Colonic mucosa (tissue), 4 donors: ENCODE measurements at regions not wholly inside any gene's neighbourhood (a gene's known extent, or its start where the extent isn't known, plus 50 kb on each side); places are given as distances from the start of the nearest gene placed in this dataset.
"Not testable (repeated sequence)": the region's sequence is repeated elsewhere in the genome, so short reads cannot be mapped to it uniquely, and the experiment has no call there.

Source experiments
- DNase-seq: peaks from one replicate; pipeline ENCODE4 v3.0.0-alpha.2; 2020
- H3K27ac ChIP-seq: fragments of 200-600 bp; one replicate; pipeline ENCODE4 v1.8.0; 2021
- H3K27me3 ChIP-seq: fragments of 200-600 bp; one replicate; pipeline ENCODE4 v1.8.0; 2021
- H3K36me3 ChIP-seq: fragments of 200-600 bp; one replicate; pipeline ENCODE4 v1.8.0; 2021
- H3K4me1 ChIP-seq: fragments of 200-600 bp; one replicate; pipeline ENCODE4 v1.8.0; 2021; ENCODE audit warnings: mild to moderate bottlenecking
- H3K4me3 ChIP-seq: fragments of 200-600 bp; one replicate; pipeline ENCODE4 v1.8.0; 2021
- H3K9ac ChIP-seq, 2 donors: one replicate each; pipeline ENCODE4 v1.7.0; 2013; ENCODE audit warnings: control low read depth in 2 of 2, low read depth in 2 of 2, low read length in 2 of 2
- H3K9me3 ChIP-seq: fragments of 200-600 bp; one replicate; pipeline ENCODE4 v1.8.0; 2021
- CTCF ChIP-seq: fragments of 200-600 bp; IDR thresholded peaks from one replicate; pipeline ENCODE4 v1.8.0; 2022; ENCODE audit warnings: antibody characterized with exemption, mild to moderate bottlenecking
- intact Hi-C: fragments of 100-400 bp; cut with DNase I; formaldehyde crosslinking; loops from one replicate; pipeline ENCODE4 v1.14.1; 2022
- donor health status: healthy.
- donor health status: DM: no; HTN: no; CAD: no.
- donor health status: DM: no; HTN: no; CAD: no.

GRCh38 chr13:19074519-19074918, 107.1 kb downstream of the TUBA3C start:
- TF ChIP-seq CTCF = no peak
- Histone ChIP-seq H3K4me3 (no peak overlapping the region), H3K36me3 (no peaks in the 10 kb centered on the region), H3K27ac (no peak overlapping the region), H3K4me1 (no peaks in the 10 kb centered on the region), H3K9me3 (no peaks in the 10 kb centered on the region), H3K27me3 (no peaks in the 10 kb centered on the region), H3K9ac (no peak overlapping the region)
- DNase-seq = no peak
- intact Hi-C loops = no loop called here

GRCh38 chr13:19074106-19074505, 107.5 kb downstream of the TUBA3C start:
- H3K27me3 ChIP-seq, intact Hi-C loops, H3K36me3 ChIP-seq, DNase-seq, H3K4me3 ChIP-seq, H3K27ac ChIP-seq, H3K9ac ChIP-seq, H3K9me3 ChIP-seq, H3K4me1 ChIP-seq: not testable (repeated sequence)

DNA sequence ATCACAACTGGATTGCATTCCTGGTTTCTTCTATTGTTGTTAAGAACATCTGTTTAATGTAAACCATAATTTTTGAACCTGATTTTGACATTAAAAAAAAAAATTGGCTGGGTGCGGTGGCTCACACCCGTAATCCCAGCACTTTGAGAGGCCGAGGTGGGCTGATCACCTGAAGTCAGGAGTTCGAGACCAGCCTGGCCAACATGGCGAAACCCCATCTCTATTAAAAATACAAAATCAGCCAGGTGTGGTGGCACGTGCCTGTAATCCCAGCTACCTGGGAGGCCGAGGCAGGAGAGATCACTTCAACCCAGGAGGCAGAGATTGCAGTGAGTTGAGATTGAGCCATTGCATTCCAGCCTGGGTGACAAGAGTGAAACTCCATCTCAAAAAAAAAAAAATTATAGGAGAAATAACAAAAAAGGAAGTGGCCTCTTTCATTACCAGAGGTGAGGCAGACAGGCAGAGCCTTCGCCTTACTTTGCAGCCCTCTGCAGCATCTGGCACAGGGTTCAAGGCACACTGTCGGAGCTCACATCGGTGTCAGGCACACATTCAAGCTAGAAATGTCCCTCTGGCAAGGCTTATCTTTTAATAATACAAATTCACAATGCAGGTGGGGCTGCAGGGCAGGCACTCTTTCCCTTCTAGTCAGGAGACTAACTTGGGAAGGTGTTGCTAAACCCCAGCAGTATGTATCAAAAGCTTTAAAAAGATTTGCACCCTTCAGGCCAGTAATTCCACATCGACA, 108.5 kb downstream of the TUBA3C start:
- H3K9ac ChIP-seq, intact Hi-C loops, H3K36me3 ChIP-seq, H3K4me1 ChIP-seq, DNase-seq, H3K4me3 ChIP-seq, H3K9me3 ChIP-seq, H3K27me3 ChIP-seq, H3K27ac ChIP-seq: not testable (repeated sequence)

DNA sequence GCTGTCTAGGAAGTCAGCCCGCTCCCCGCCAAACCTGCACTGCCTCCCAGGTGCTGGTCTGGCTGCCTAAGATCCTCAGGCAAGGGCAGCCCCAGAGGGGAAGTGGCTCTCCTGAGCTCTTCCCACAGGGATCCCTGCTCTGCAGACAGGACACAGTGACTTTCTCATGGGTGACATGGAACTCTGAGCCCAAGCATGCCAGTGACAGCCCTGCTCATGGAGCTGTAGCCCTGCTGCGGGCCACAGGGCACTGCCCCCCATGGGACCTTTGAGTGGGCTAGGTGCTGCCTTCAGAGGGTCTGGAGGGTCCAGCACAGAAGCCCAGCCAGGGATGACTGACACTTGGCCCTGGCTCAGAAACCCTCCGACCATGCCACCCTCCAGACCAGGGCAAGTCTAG, 109.1 kb downstream of the TUBA3C start:
- DNase-seq = no peak
- intact Hi-C loops = no loop called here
- Histone ChIP-seq H3K4me1 (no peaks in the 10 kb centered on the region), H3K9me3 (no peaks in the 10 kb centered on the region), H3K27me3 (no peaks in the 10 kb centered on the region), H3K36me3 (no peaks in the 10 kb centered on the region), H3K27ac (no peak overlapping the region), H3K4me3 (no peak overlapping the region), H3K9ac (no peak overlapping the region)
- no peak for TF ChIP-seq CTCF

- Histone ChIP-seq H3K4me1 (no peaks in the 10 kb centered on the region), H3K9ac (no peak overlapping the region), H3K27ac (no peak overlapping the region), H3K27me3 (no peaks in the 10 kb centered on the region), H3K9me3 (no peaks in the 10 kb centered on the region), H3K36me3 (no peaks in the 10 kb centered on the region), H3K4me3 (no peak overlapping the region)
- no peak for TF ChIP-seq CTCF
- DNase-seq = no peak
- intact Hi-C loops = no loop called here
Observed at GRCh38 chr13:19071161-19071936, 110.3 kb downstream of the TUBA3C start.

GRCh38 chr13:19070398-19070735, 111.3 kb downstream of the TUBA3C start:
- H3K27ac ChIP-seq = no peak overlapping the region
- no peaks in the 10 kb centered on the region for H3K9me3 ChIP-seq
- no peaks in the 10 kb centered on the region for H3K27me3 ChIP-seq
- DNase-seq = no peak
- H3K9ac ChIP-seq = no peak overlapping the region
- no peak for TF ChIP-seq CTCF
- intact Hi-C loops = no loop called here
- no peaks in the 10 kb centered on the region for H3K4me1 ChIP-seq
- H3K4me3 ChIP-seq = no peak overlapping the region
- no peaks in the 10 kb centered on the region for H3K36me3 ChIP-seq
